IPS-NIHi11 (cell line): ENCODE measurements at regions not wholly inside any gene's neighbourhood (a gene's known extent, or its start where the extent isn't known, plus 50 kb on each side); places are given as distances from the start of the nearest gene placed in this dataset.
"Not testable (repeated sequence)": the region's sequence is repeated elsewhere in the genome, so short reads cannot be mapped to it uniquely, and the experiment has no call there.

Experiments
- DNase-seq: peaks from one replicate; pipeline ENCODE4 v3.0.0; 2012; ENCODE audit warnings: mixed read lengths, low spot score

- DNase-seq: no peak
Observed at GRCh38 chr7:65453341-65454030, 79.8 kb downstream of the ZNF92 start.

- no peak for DNase-seq
Observed at GRCh38 chr7:65454469-65454868, 80.8 kb downstream of the ZNF92 start.

GRCh38 chr7:65455050-65455449 is 81.4 kb downstream of the ZNF92 start:
- DNase-seq: not testable (repeated sequence)

- no peak for DNase-seq
Observed at GRCh38 chr7:65457705-65458104, 84.0 kb downstream of the ZNF92 start.

GRCh38 chr7:65459438-65459837 is 85.8 kb downstream of the ZNF92 start:
- no peak for DNase-seq

- no peak for DNase-seq
Observed at GRCh38 chr7:65462148-65462716, 88.6 kb downstream of the ZNF92 start.

GRCh38 chr7:65463184-65463583 is 89.5 kb downstream of the ZNF92 start:
- no peak for DNase-seq

GRCh38 chr7:65469919-65470558 is 96.4 kb downstream of the ZNF92 start:
- not testable (repeated sequence) for DNase-seq

GRCh38 chr7:65471587-65471986 is 97.9 kb downstream of the ZNF92 start:
- DNase-seq: no peak

GRCh38 chr7:65475040-65475726 is 101.5 kb downstream of the ZNF92 start:
- DNase-seq: no peak

GRCh38 chr7:65475734-65476319 is 102.2 kb downstream of the ZNF92 start:
- DNase-seq: no peak

- peak; percentile 80 for DNase-seq
Observed at GRCh38 chr7:65477326-65477725, 103.7 kb downstream of the ZNF92 start.

- DNase-seq: no peak
Observed at GRCh38 chr7:65489260-65489767, 115.7 kb downstream of the ZNF92 start.

GRCh38 chr7:65496697-65497096 is 123.0 kb downstream of the ZNF92 start:
- not testable (repeated sequence) for DNase-seq

- no peak for DNase-seq
Observed at GRCh38 chr7:65503434-65504152, 129.9 kb downstream of the ZNF92 start.

- not testable (repeated sequence) for DNase-seq
Observed at GRCh38 chr7:65504504-65505319, 131.1 kb downstream of the ZNF92 start.

- DNase-seq: not testable (repeated sequence)
Observed at GRCh38 chr7:65505320-65505633, 131.6 kb downstream of the ZNF92 start.

GRCh38 chr7:65508581-65509367 is 135.1 kb downstream of the ZNF92 start:
- DNase-seq: not testable (repeated sequence)

GRCh38 chr7:65509368-65510186 is 135.9 kb downstream of the ZNF92 start:
- DNase-seq: no peak
